Stimulated activated CD4-positive, alpha-beta T cell treated with anti-CD3 and anti-CD28 coated beads, TNF-alpha, amount 100 ng/mL, for 48 hours (primary cell): ENCODE measurements at regions not wholly inside any gene's neighbourhood (a gene's known extent, or its start where the extent isn't known, plus 50 kb on each side); places are given as distances from the start of the nearest gene placed in this dataset.

Experiments used
- DNase-seq, 3 donors: peaks; one replicate each; pipeline ENCODE4 v3.0.0-alpha.2; 2020; ENCODE audit warnings: low read depth in 3 of 3

- no peak for DNase-seq
Observed at GRCh38 chr1:3954170-3955169, 54.4 kb upstream of the C1orf174 start.

- no peak for DNase-seq
Observed at GRCh38 chr1:3955196-3955772, 55.2 kb upstream of the C1orf174 start.

GRCh38 chr1:3956527-3957170 is 56.6 kb upstream of the C1orf174 start:
- no peak for DNase-seq

GRCh38 chr1:3959361-3959760 is 59.3 kb upstream of the C1orf174 start:
- no peak for DNase-seq

GRCh38 chr1:3963554-3963953 is 63.5 kb upstream of the C1orf174 start:
- no peak for DNase-seq

- DNase-seq: no peak
Observed at GRCh38 chr1:3965693-3966092, 65.6 kb upstream of the C1orf174 start.

- DNase-seq: no peak
Observed at GRCh38 chr1:3968851-3969250, 68.8 kb upstream of the C1orf174 start.

GRCh38 chr1:3971981-3972380 is 71.9 kb upstream of the C1orf174 start:
- DNase-seq: no peak

- DNase-seq: no peak
Observed at GRCh38 chr1:3975903-3976630, 76.0 kb upstream of the C1orf174 start.

GRCh38 chr1:3976821-3977220 is 76.7 kb upstream of the C1orf174 start:
- DNase-seq: no peak

- no peak for DNase-seq
Observed at GRCh38 chr1:3978196-3978989, 78.3 kb upstream of the C1orf174 start.

GRCh38 chr1:3978990-3979325 is 78.9 kb upstream of the C1orf174 start:
- no peak for DNase-seq

GRCh38 chr1:3981261-3981660 is 81.2 kb upstream of the C1orf174 start:
- DNase-seq: no peak

GRCh38 chr1:3981746-3982505 is 81.9 kb upstream of the C1orf174 start:
- no peak for DNase-seq

- no peak for DNase-seq
Observed at GRCh38 chr1:3983181-3983580, 83.1 kb upstream of the C1orf174 start.

GRCh38 chr1:3984586-3984985 is 84.5 kb upstream of the C1orf174 start:
- DNase-seq: no peak

GRCh38 chr1:3986686-3987218 is 86.7 kb upstream of the C1orf174 start:
- DNase-seq: no peak

- DNase-seq: no peak
Observed at GRCh38 chr1:3987669-3988235, 87.7 kb upstream of the C1orf174 start.

- DNase-seq: no peak
Observed at GRCh38 chr1:3988431-3988830, 88.4 kb upstream of the C1orf174 start.

GRCh38 chr1:3989465-3989864 is 89.4 kb upstream of the C1orf174 start:
- no peak for DNase-seq
